Right cardiac atrium (tissue), 5 donors: ENCODE measurements at regions not wholly inside any gene's neighbourhood (a gene's known extent, or its start where the extent isn't known, plus 50 kb on each side); places are given as distances from the start of the nearest gene placed in this dataset.
"Not testable (repeated sequence)": the region's sequence is repeated elsewhere in the genome, so short reads cannot be mapped to it uniquely, and the experiment has no call there.

Experiments
- ATAC-seq, 2 donors: fragments of 200-7000 bp; cut with Tn5 transposase; one replicate each; pipeline versions ENCODE4 v1.8.0 to v1.9.1; 2020; ENCODE audit warnings: moderate library complexity in 2 of 2, mild to moderate bottlenecking in 1 of 2
- DNase-seq, 3 donors: peaks; one replicate each; pipeline ENCODE4 v3.0.0-alpha.2; 2020
- H3K27ac ChIP-seq: one replicate; pipeline ENCODE4 v1.5.1; 2013; ENCODE audit warnings: mild to moderate bottlenecking, low read length, control low read depth, moderate library complexity
- H3K27me3 ChIP-seq: one replicate; pipeline ENCODE4 v1.6.1; 2013; ENCODE audit not compliant: control insufficient read depth, insufficient read depth
- H3K4me1 ChIP-seq: one replicate; pipeline ENCODE4 v1.6.1; 2013; ENCODE audit warnings: low read length; ENCODE audit not compliant: control insufficient read depth, insufficient read depth
- H3K4me3 ChIP-seq: one replicate; pipeline ENCODE4 v1.5.1; 2013; ENCODE audit warnings: low read length, control low read depth
- H3K9me3 ChIP-seq: one replicate; pipeline ENCODE4 v1.6.1; 2013; ENCODE audit warnings: low read length; ENCODE audit not compliant: control insufficient read depth
- WGBS: extraction: QIAGEN DNeasy Blood & Tissue Kit; methylation state at CpG from one replicate; pipeline ENCODE4 v1.1.7; 2013; 5-methylcytosine and 5-hydroxymethylcytosine counted together
- intact Hi-C, 4 donors: fragments of 100-400 bp; cut with DNase I; formaldehyde crosslinking; loops; one replicate each; pipeline versions ENCODE4 v1.11.0 to v1.14.0; 2022 to 2023
- donor health status: healthy with polysubstance abuse.
- donor health status: DM: no; HTN: yes; CAD: no.
- donor health status: DM: no; HTN: no; CAD: no.
- donor health status: DM: no; HTN: yes; CAD: no; lungs with severe emphysema.
- donor health status: DM: yes; HTN: yes; CAD: no.

DNA sequence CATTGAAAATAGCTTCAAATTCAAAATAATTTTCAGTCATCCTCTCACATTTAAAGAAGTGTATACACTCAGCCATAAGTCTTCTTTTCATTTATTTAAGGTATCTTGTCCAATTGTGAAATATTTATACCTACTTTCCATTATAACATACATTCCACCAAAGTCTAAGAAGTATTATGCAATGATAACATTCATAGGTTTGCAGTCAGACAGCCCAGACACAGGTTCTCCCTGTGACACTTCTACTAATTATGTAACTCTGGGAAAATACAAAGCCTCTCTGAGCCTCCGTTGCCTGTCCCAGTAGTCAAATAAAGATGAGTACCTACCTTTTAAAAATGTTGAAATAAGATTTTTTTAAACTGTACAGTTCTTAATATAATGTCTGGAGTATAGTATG is 320.9 kb upstream of the RPS23 start:
- DNase-seq (no peak), ATAC-seq (no peak)
- H3K9me3 ChIP-seq: no peaks in the 10 kb centered on the region
- no peak overlapping the region for H3K27ac ChIP-seq
- 91% methylated on average over 1 of the region's 1 CpG for WGBS
- intact Hi-C loops: no loop called here
- no peaks in the 10 kb centered on the region for H3K27me3 ChIP-seq
- H3K4me1 ChIP-seq: no peaks in the 10 kb centered on the region
- H3K4me3 ChIP-seq: no peak overlapping the region

DNA sequence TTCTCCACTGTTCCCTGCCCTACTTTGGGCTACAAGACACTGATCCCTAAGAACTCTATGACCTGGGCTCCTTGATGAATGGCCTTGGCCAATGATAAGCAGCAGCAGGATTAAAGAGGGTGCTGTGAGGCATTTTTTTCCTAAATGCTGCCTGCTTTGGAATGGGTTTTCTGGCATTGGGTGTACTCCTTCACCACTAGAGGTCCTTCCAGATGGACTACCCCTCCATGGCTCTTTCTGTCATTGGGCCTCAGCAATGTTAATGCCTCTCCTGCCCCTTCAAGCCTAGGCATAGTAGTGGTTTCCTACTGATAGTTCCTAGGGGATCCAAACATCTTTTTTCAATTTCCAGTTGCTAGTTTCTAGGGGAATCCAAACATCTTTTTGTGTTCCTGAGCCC is 319.3 kb upstream of the RPS23 start:
- Histone ChIP-seq H3K4me1 (no peaks in the 10 kb centered on the region), H3K9me3 (no peaks in the 10 kb centered on the region), H3K4me3 (no peak overlapping the region), H3K27ac (no peak overlapping the region), H3K27me3 (no peaks in the 10 kb centered on the region)
- DNase-seq: no peak
- no peak for ATAC-seq
- intact Hi-C loops: no loop called here

DNA sequence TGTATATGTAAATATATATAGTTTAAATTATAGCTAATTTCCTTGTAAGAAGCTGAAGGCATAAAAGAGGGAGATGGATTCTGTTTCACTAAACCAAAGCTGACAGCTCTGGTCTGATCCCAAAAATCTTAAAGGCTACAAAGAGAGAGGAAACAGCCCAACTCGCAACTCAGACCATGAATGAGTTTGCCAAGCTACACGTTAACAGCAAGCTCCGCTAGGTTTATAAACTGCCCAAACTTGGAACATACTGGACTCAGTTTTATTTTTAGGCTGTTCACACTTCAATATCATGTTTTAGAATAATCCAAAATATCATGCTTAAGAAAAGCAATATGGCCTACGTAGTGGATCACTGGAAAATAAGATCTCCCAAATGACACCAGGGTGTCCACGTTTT is 318.3 kb upstream of the RPS23 start:
- no peak for ATAC-seq
- WGBS: 79% methylated on average over 5 of the region's 5 CpGs
- intact Hi-C loops: no loop called here
- H3K9me3 ChIP-seq: no peaks in the 10 kb centered on the region
- no peak overlapping the region for H3K27ac ChIP-seq
- no peak overlapping the region for H3K4me3 ChIP-seq
- DNase-seq: no peak
- H3K27me3 ChIP-seq: no peaks in the 10 kb centered on the region
- no peaks in the 10 kb centered on the region for H3K4me1 ChIP-seq

DNA sequence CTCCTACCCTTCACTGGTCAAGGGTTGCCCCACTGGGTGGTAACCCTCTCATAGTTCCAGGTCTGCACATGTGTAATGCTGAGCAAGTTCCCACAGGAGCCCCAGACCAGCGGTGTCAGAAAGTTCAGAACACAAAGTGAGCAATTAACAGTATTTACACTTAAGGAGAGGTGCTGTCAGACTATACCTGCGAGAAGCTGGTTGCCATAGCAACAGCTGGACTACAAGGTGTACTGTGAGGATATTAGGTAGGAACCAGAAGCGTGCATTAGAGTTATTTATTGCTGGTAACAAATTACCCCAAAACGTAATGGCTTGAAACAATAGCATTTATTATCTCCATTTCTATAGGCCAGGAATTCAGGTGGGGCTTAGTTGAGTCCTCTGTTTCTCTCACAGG is 317.0 kb upstream of the RPS23 start:
- no peak overlapping the region for H3K4me3 ChIP-seq
- ATAC-seq: no peak

DNA sequence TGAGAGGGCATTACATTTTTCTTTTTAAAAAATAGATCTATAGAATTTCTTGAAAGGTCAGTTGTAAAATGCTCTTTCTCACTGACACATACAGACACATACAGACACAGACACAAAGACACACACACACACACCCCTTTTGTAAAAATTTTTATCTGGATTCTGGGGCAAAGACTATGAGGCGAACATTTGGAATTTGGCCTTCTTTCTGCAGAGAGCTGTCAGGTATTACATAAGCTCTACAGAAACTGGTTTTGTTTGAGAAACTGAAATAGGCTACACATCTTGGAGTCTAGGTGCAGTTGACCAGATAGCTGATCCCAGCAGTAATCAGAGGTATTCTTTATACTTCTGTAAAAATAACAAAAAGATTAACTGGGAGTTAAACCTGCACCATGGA is 315.9 kb upstream of the RPS23 start:
- whole genome bisulfite sequencing: 66% methylated on average over 1 of the region's 1 CpG
- ATAC-seq (no peak), DNase-seq (no peak)
- H3K27ac ChIP-seq: no peak overlapping the region
- H3K4me1 ChIP-seq: no peaks in the 10 kb centered on the region
- H3K27me3 ChIP-seq: no peaks in the 10 kb centered on the region
- H3K9me3 ChIP-seq: no peaks in the 10 kb centered on the region
- intact Hi-C loops: no loop called here
- no peak overlapping the region for H3K4me3 ChIP-seq

More for the DNA sequence above, 317.0 kb upstream of the RPS23 start:
- DNase-seq: no peak
- H3K27ac ChIP-seq: no peak overlapping the region
- 83% methylated on average over 4 of the region's 4 CpGs for WGBS
- H3K27me3 ChIP-seq: no peaks in the 10 kb centered on the region
- intact Hi-C loops: no loop called here
- H3K9me3 ChIP-seq: no peaks in the 10 kb centered on the region
- H3K4me1 ChIP-seq: no peaks in the 10 kb centered on the region

- WGBS: 45% methylated on average over 1 of the region's 1 CpG
These were observed 315.3 kb upstream of the RPS23 start for GRCh38 chr5:82593481-82593880.

DNA sequence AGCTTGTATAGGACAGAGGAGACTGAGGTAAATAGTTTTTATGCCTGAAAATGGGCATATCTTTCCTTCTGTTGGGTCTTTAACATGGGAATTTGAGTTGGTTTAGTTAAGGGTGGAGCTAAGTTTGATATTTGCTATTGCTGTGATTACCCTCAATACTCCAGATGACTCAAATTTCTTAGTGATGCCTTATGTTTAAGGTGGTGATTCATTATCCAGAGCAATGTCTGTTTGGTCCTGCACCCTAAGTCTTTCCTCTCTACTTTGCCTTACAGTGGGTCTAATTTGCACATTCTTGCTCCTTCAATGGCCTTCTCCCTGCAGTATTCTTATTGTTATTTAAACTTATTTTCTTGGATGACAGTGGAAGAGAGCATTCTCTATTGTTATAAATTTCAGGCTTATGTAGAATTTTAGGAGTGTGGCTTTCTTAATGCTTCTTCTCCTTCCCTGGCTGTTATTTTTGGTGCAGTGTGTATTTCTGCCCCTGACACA is 312.9 kb upstream of the RPS23 start:
- ATAC-seq: no peak
- no peak overlapping the region for H3K27ac ChIP-seq
- H3K9me3 ChIP-seq: no peaks in the 10 kb centered on the region
- no peaks in the 10 kb centered on the region for H3K4me1 ChIP-seq
- no peak for DNase-seq
- no peak overlapping the region for H3K4me3 ChIP-seq
- no peaks in the 10 kb centered on the region for H3K27me3 ChIP-seq
- intact Hi-C loops: no loop called here

More at GRCh38 chr5:82593481-82593880, 315.3 kb upstream of the RPS23 start:
- Histone ChIP-seq H3K4me3 (no peak overlapping the region), H3K9me3 (no peaks in the 10 kb centered on the region), H3K27ac (no peak overlapping the region), H3K4me1 (no peaks in the 10 kb centered on the region), H3K27me3 (no peaks in the 10 kb centered on the region)
- intact Hi-C loops: no loop called here
- DNase-seq (no peak), ATAC-seq (no peak)

GRCh38 chr5:82590112-82590511 is 312.0 kb upstream of the RPS23 start:
- H3K4me3 ChIP-seq: no peak overlapping the region
- no peaks in the 10 kb centered on the region for H3K27me3 ChIP-seq
- WGBS: 81% methylated on average over 1 of the region's 1 CpG
- H3K4me1 ChIP-seq: no peaks in the 10 kb centered on the region
- DNase-seq: no peak
- H3K9me3 ChIP-seq: no peaks in the 10 kb centered on the region
- H3K27ac ChIP-seq: no peak overlapping the region
- intact Hi-C loops: no loop called here
- ATAC-seq: no peak

DNA sequence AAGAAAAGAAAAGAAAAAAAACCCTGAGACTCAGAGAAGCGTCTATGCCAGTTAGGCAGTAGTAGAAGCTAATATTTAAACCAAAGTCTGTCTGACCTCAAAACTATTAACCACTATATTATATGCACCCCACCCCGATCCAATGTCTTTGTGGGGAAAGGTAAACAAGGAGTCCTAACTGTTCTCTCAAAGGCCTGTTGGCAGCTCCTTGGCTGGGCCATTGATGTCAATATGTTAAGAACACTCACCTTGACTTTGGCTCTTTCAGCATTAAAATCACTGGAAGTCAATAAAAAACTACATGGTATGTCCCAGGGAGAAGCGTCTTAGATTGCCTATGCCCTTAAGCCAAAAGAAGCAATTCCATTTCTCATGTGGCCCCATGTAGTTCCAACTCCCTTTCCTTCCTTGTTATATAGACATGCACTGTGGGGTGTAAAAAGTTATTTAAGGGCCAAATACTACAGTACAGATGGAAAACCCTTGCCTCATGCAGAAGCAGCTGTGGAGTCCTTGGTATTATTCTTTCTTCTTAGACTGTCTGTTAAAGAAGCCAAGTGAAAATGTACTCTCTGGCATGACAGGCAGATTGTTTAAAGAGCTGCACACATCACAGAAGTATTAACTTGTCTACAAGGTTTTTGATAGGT is 308.6 kb upstream of the RPS23 start:
- peak overlapping the region; percentile 26 for H3K27ac ChIP-seq
- 67% methylated on average over 3 of the region's 3 CpGs for WGBS

GRCh38 chr5:82586181-82586580 is 308.0 kb upstream of the RPS23 start:
- intact Hi-C loops: no loop called here
- no peak for ATAC-seq
- DNase-seq: no peak
- Histone ChIP-seq H3K27ac (no peak overlapping the region), H3K4me1 (no peaks in the 10 kb centered on the region), H3K4me3 (no peak overlapping the region), H3K9me3 (no peaks in the 10 kb centered on the region), H3K27me3 (no peaks in the 10 kb centered on the region)
- WGBS: 57% methylated on average over 2 of the region's 2 CpGs

More for the DNA sequence above, 308.6 kb upstream of the RPS23 start:
- H3K27me3 ChIP-seq: no peaks in the 10 kb centered on the region
- no peaks in the 10 kb centered on the region for H3K4me1 ChIP-seq
- H3K9me3 ChIP-seq: no peaks in the 10 kb centered on the region
- ATAC-seq: no peak
- intact Hi-C loops: no loop called here
- no peak overlapping the region for H3K4me3 ChIP-seq
- no peak for DNase-seq

DNA sequence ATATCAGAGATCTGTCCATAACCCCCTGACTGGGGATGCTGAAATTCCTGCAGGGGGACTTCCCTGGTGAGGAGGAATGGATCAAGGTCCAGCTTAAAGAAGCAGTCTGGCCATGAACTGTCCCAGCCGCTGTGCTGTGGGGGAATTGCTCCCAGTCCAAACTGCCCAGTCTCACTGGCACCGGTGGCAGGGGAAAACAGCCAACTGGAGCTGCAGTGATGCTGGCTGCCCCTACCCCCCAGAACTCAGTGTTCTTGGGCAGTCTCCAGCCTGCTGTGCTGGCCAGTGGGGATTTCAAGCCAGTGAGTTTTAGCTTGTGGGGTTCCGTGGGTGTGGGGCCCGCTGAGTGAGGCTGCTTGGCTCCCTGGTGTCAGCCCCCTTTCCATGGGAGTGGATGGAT is 306.5 kb upstream of the RPS23 start:
- DNase-seq: peak in 2 of 3 donors; percentile 33 to 62
- Histone ChIP-seq H3K27ac (no peak overlapping the region), H3K9me3 (no peaks in the 10 kb centered on the region), H3K4me3 (no peak overlapping the region), H3K27me3 (no peaks in the 10 kb centered on the region), H3K4me1 (no peaks in the 10 kb centered on the region)
- intact Hi-C loops: no loop called here
- 75% methylated on average over 4 of the region's 4 CpGs for WGBS
- ATAC-seq: peak in 1 of 2 donors; percentile 65

DNA sequence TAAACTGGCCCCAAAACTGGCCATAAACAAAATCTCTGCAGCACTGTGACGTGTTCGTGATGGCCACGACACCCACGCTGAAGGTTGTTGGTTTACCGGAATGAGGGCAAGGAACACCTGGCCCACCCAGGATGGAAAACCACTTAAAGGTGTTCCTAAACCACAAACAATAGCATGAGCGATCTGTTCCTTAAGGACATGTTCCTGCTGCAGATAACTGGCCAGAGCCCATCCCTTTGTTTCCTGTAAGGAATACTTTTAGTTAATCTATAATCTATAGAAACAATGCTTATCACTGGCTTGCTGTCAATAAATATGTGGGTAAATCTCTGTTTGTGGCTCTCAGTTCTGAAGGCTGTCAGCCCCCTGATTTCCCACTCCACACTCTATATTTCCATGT is 305.2 kb upstream of the RPS23 start:
- H3K4me1 ChIP-seq, H3K9me3 ChIP-seq, ATAC-seq, DNase-seq, H3K27ac ChIP-seq, H3K27me3 ChIP-seq, H3K4me3 ChIP-seq, intact Hi-C loops: not testable (repeated sequence)
- WGBS: 96% methylated on average over 6 of the region's 6 CpGs
